ENCODE measurements at regions not wholly inside any gene's neighbourhood (a gene's known extent, or its start where the extent isn't known, plus 50 kb on each side); places are given as distances from the start of the nearest gene placed in this dataset.
"Not testable (repeated sequence)": the region's sequence is repeated elsewhere in the genome, so short reads cannot be mapped to it uniquely, and the experiment has no call there.

GRCh38 chr14:55850825-55851241 is 267.4 kb upstream of the PELI2 start:
- H3K4me3 ChIP-seq, result no peak overlapping the region
- WGBS, result 55% methylated on average over 4 of the region's 4 CpGs
- TF ChIP-seq CTCF (IDR thresholded peaks at IDR 0.05), result no peak
- TF ChIP-seq POLR2AphosphoS5 (IDR thresholded peaks at IDR 0.05), result no peak
- no peak for TF ChIP-seq EP300 (IDR thresholded peaks at IDR 0.05)
- no peak for TF ChIP-seq POLR2A (IDR thresholded peaks at IDR 0.05; ENCODE audit: low read depth)
- H3K4me1 ChIP-seq, result peaks cover 0 to 8% (median 7%) of the 10 kb centered on the region in 4 donors
- H3K36me3 ChIP-seq, result no peaks in the 10 kb centered on the region
- no peak overlapping the region for H3K27ac ChIP-seq (replicated peaks in 1 of 4)
- intact Hi-C loops (cut with DNase I), result no loop called here
- no peaks in the 10 kb centered on the region for H3K27me3 ChIP-seq
- peaks cover 0 to 4% (median 0%) of the 10 kb centered on the region in 4 donors for H3K9me3 ChIP-seq
- no peak for DNase-seq (ENCODE audit: extremely low spot score)

GRCh38 chr14:55851301-55851700 is 266.9 kb upstream of the PELI2 start:
- TF ChIP-seq EP300 (IDR thresholded peaks at IDR 0.05) (no peak), POLR2AphosphoS5 (IDR thresholded peaks at IDR 0.05) (no peak), CTCF (IDR thresholded peaks at IDR 0.05) (no peak)
- no peaks in the 10 kb centered on the region for H3K27me3 ChIP-seq
- no peaks in the 10 kb centered on the region for H3K9me3 ChIP-seq
- no peak for DNase-seq (ENCODE audit: extremely low spot score)
- intact Hi-C loops (cut with DNase I), result no loop called here
- WGBS, result 72% methylated on average over 2 of the region's 2 CpGs
- peaks cover 0 to 8% (median 5%) of the 10 kb centered on the region in 4 donors for H3K4me1 ChIP-seq
- H3K27ac ChIP-seq (replicated peaks in 1 of 4), result no peak overlapping the region
- no peaks in the 10 kb centered on the region for H3K36me3 ChIP-seq
- no peak overlapping the region for H3K4me3 ChIP-seq

GRCh38 chr14:55851961-55852360 is 266.2 kb upstream of the PELI2 start:
- Histone ChIP-seq H3K27ac (replicated peaks in 1 of 4) (no peak overlapping the region), H3K4me1 (peaks cover 0 to 7% (median 4%) of the 10 kb centered on the region in 4 donors), H3K27me3 (no peaks in the 10 kb centered on the region), H3K4me3 (no peak overlapping the region), H3K9me3 (no peaks in the 10 kb centered on the region), H3K36me3 (no peaks in the 10 kb centered on the region)
- intact Hi-C loops (cut with DNase I), result no loop called here
- no peak for DNase-seq (ENCODE audit: extremely low spot score)
- 75% methylated on average over 2 of the region's 2 CpGs for WGBS
- TF ChIP-seq POLR2AphosphoS5 (IDR thresholded peaks at IDR 0.05) (no peak), CTCF (IDR thresholded peaks at IDR 0.05) (no peak), EP300 (IDR thresholded peaks at IDR 0.05) (no peak), POLR2A (IDR thresholded peaks at IDR 0.05; ENCODE audit: low read depth) (no peak)

GRCh38 chr14:55855751-55856150 is 262.5 kb upstream of the PELI2 start:
- H3K9me3 ChIP-seq, result peaks cover 0 to 13% (median 0%) of the 10 kb centered on the region in 4 donors
- H3K4me3 ChIP-seq, result no peak overlapping the region
- no peak overlapping the region for H3K27ac ChIP-seq (replicated peaks in 1 of 4)
- TF ChIP-seq EP300 (IDR thresholded peaks at IDR 0.05) (no peak), POLR2A (IDR thresholded peaks at IDR 0.05; ENCODE audit: low read depth) (no peak)
- H3K27me3 ChIP-seq, result no peaks in the 10 kb centered on the region
- WGBS, result 82% methylated on average over 2 of the region's 2 CpGs
- H3K4me1 ChIP-seq, result no peaks in the 10 kb centered on the region
- intact Hi-C loops (cut with DNase I), result no loop called here
- no peaks in the 10 kb centered on the region for H3K36me3 ChIP-seq
- no peak for DNase-seq (ENCODE audit: extremely low spot score)

- no peaks in the 10 kb centered on the region for H3K36me3 ChIP-seq
- no peaks in the 10 kb centered on the region for H3K4me1 ChIP-seq
- no peaks in the 10 kb centered on the region for H3K27me3 ChIP-seq
- TF ChIP-seq EP300 (IDR thresholded peaks at IDR 0.05), result no peak
- TF ChIP-seq CTCF (IDR thresholded peaks at IDR 0.05), result no peak
- no peak for TF ChIP-seq POLR2AphosphoS5 (IDR thresholded peaks at IDR 0.05)
- no peak for TF ChIP-seq POLR2A (IDR thresholded peaks at IDR 0.05; ENCODE audit: low read depth)
- 95% methylated on average over 2 of the region's 2 CpGs for WGBS
- no peak overlapping the region for H3K27ac ChIP-seq (replicated peaks in 1 of 4)
- no peak overlapping the region for H3K4me3 ChIP-seq
- peaks cover 0 to 15% (median 4%) of the 10 kb centered on the region in 4 donors for H3K9me3 ChIP-seq
- no peak for DNase-seq (ENCODE audit: extremely low spot score)
- intact Hi-C loops (cut with DNase I), result no loop called here
Observed at GRCh38 chr14:55858604-55859003, 259.6 kb upstream of the PELI2 start.

GRCh38 chr14:55861561-55861960 is 256.6 kb upstream of the PELI2 start:
- H3K9me3 ChIP-seq, result peaks cover 0 to 22% (median 11%) of the 10 kb centered on the region in 4 donors
- H3K4me1 ChIP-seq; H3K27me3 ChIP-seq; H3K36me3 ChIP-seq; DNase-seq (ENCODE audit: extremely low spot score); intact Hi-C loops (cut with DNase I); H3K4me3 ChIP-seq; H3K27ac ChIP-seq (replicated peaks in 1 of 4): not testable (repeated sequence)
- 96% methylated on average over 16 of the region's 17 CpGs for WGBS
